Astrocyte of the spinal cord (primary cell): ENCODE measurements at regions not wholly inside any gene's neighbourhood (a gene's known extent, or its start where the extent isn't known, plus 50 kb on each side); places are given as distances from the start of the nearest gene placed in this dataset.

ENCODE experiments used
- DNase-seq: peaks from one replicate; pipeline ENCODE4 v3.0.0; 2011; ENCODE audit warnings: low read depth, low spot score
- H3K4me3 ChIP-seq: 2 replicates; pipeline ENCODE4 v1.5.1; 2011; ENCODE audit warnings: low read depth, mild to moderate bottlenecking, low read length, moderate library complexity
- in situ Hi-C: cut with HindIII; loops from 2 replicates; pipeline ENCODE4 v1.10.0; 2017; ENCODE audit warnings: low sequenced_read_pairs
- TF ChIP-seq, protein P1 (sequence below): IDR thresholded peaks from 2 replicates; pipeline ENCODE4 v1.5.1; 2012; ENCODE audit warnings: low read depth, mild to moderate bottlenecking, low read length, inconsistent platforms

DNA sequence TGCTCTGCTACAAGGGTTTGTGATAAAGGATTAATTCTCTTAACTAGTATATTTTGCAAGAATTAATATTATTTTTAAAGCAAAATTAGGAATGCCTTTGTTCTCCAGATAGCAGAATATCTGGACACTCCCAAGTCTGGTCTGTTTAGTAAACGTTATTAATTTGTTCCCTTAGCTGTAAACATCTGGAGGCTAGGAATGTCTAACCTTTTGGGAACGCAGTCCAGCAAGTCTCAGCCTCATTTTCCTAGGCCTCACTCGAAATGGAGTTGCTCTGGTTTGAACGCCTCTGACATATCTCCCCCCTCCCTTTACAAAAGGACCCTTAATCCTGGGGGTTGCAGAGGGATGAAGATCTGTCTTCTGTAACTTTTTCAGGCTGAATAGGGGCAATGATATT is 59.3 kb upstream of the WNT7A start:
- H3K4me3 ChIP-seq, result no peak overlapping the region
- no peak for DNase-seq
- in situ Hi-C loops, result no loop called here
- TF ChIP-seq, protein P1, sequence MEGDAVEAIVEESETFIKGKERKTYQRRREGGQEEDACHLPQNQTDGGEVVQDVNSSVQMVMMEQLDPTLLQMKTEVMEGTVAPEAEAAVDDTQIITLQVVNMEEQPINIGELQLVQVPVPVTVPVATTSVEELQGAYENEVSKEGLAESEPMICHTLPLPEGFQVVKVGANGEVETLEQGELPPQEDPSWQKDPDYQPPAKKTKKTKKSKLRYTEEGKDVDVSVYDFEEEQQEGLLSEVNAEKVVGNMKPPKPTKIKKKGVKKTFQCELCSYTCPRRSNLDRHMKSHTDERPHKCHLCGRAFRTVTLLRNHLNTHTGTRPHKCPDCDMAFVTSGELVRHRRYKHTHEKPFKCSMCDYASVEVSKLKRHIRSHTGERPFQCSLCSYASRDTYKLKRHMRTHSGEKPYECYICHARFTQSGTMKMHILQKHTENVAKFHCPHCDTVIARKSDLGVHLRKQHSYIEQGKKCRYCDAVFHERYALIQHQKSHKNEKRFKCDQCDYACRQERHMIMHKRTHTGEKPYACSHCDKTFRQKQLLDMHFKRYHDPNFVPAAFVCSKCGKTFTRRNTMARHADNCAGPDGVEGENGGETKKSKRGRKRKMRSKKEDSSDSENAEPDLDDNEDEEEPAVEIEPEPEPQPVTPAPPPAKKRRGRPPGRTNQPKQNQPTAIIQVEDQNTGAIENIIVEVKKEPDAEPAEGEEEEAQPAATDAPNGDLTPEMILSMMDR, result no peak

DNA sequence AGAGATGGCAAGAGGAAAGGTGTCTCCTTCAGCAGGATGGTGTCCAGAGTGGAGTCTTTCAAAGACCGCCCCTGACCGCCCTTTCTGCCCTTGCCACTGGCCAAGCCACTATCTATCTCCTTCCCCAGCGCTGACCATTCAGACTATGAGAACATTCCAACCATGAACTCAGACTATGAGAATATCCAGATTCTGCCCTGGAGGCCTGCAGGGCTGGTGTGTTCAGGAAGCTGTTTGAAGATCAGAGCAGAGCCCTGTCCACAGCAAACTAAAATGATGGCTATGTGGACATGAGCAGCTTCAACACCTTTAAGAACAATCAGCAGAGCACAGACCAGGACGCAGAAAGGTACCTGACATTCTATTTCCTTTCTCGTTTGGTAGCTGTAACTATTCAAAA is 57.3 kb upstream of the WNT7A start:
- in situ Hi-C loops, result no loop called here
- no peak overlapping the region for H3K4me3 ChIP-seq
- TF ChIP-seq, protein P1, result no peak
- DNase-seq, result no peak

DNA sequence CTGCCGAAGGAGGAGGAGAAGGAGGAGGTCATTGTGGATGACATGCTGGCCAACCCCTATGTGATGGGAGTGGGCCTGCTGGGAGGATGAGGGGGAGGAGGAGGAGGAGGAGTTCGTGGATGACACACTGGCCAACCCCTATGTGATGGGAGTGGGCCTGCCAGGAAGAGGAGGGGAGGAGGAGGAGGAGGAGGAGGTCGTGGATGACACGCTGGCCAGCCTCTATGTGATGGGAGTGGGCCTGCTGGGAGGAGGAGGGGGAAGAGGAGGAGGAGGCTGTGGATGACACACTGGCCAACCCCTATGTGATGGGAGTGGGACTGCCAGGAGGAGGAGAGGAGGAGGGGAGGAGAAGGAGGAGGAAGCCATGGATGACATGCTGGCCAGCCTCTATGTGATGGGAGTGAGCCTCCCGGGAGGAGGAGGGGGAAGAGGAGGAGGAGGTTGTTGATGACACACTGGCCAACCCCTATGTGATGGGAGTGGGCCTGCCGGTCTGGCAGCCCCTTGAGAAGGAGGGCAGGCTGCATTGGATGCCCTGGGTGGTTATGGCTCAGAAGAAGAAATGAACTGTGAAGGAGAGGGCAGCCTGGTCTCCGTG is 55.7 kb upstream of the WNT7A start:
- TF ChIP-seq, protein P1, result no peak
- DNase-seq, result no peak
- in situ Hi-C loops, result no loop called here
- no peak overlapping the region for H3K4me3 ChIP-seq

GRCh38 chr3:13934813-13935212 is 54.9 kb upstream of the WNT7A start:
- in situ Hi-C loops, result no loop called here
- TF ChIP-seq, protein P1, result no peak
- no peak overlapping the region for H3K4me3 ChIP-seq
- no peak for DNase-seq

DNA sequence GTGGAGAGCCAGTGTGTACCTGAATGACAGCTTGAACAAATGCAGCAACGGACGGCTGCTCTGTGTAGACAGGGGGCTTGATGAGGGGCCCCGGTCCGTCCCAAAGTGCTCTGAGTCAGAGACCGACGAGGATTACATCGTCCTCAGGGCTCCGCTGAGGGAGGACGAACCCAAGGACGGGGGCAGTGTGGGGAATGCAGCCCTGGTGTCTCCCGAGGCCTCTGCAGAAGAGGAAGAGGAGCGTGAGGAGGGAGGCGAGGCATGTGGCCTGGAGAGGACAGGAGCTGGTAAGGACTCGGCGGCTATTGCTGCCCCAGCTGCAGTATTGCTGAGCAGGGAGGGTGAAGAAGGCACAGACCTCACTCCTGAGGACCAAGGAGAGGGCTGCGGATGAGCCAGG is 54.4 kb upstream of the WNT7A start:
- H3K4me3 ChIP-seq, result no peak overlapping the region
- no peak for DNase-seq
- TF ChIP-seq, protein P1, result no peak
- in situ Hi-C loops, result no loop called here

DNA sequence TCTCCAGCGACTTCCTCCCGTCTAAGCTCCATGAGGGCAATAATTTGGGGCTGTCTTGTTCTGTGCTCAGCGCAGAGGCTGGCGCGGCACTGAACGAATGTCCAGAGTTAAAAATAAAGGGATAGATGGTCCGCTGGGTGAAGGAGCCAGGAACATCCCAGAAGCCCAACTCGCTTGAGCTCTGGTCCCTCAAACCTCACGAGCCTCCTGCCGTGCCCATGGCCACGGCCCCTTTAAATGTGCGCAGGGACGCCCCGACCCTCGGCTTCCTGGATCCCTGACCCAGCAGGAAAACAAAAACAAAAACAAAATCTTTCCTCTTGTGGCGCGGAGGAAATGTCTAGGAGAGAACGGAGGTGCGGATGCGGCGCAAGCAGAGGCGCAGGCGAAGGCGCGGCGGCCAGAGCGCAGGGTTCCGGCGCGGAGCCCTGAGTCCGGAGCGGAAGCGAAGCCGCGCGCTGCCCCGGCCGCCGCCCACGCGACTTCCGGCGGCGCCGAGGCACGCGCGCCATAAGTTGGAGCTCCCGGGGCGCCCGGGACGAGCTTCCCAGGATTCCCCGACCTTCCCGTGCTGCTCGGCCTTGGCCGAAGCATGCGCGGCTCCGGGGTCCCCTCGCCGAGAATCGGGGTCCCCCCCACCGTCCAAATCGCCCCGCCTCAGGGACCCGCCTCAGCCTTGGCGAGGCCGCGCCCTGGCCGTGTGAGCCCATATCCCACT is 52.9 kb upstream of the WNT7A start:
- no peak for DNase-seq
- H3K4me3 ChIP-seq, result peak overlapping the region; percentile 13
- in situ Hi-C loops, result no loop called here
- TF ChIP-seq, protein P1, result no peak
